ENCODE measurements at regions not wholly inside any gene's neighbourhood (a gene's known extent, or its start where the extent isn't known, plus 50 kb on each side); places are given as distances from the start of the nearest gene placed in this dataset.

GRCh38 chr2:23269747-23270146, 115.2 kb upstream of the KLHL29 start:
- H3K9me3 Mint-ChIP-seq = peaks cover 0 to 4% (median 0%) of the 10 kb centered on the region in 7 donors
- peaks cover 9 to 27% (median 23%) of the 10 kb centered on the region in 3 donors for H3K27me3 Mint-ChIP-seq
- no peak for ATAC-seq (ENCODE audit: low read depth in 2 of 2)

GRCh38 chr2:23270810-23271209, 114.2 kb upstream of the KLHL29 start:
- Mint-ChIP-seq H3K4me3 (no peak overlapping the region), H3K4me1 (no peaks in the 10 kb centered on the region), H3K36me3 (no peaks in the 10 kb centered on the region), H3K9me3 (peaks cover 0 to 4% (median 0%) of the 10 kb centered on the region in 7 donors), H3K27me3 (peaks cover 6 to 34% (median 18%) of the 10 kb centered on the region in 3 donors), H3K27ac (no peak overlapping the region)
- no peak for ATAC-seq (ENCODE audit: low read depth in 2 of 2)
- DNase-seq = no peak

More at GRCh38 chr2:23269747-23270146, 115.2 kb upstream of the KLHL29 start:
- no peak overlapping the region for H3K27ac Mint-ChIP-seq
- H3K36me3 Mint-ChIP-seq = no peaks in the 10 kb centered on the region
- H3K4me1 Mint-ChIP-seq = no peaks in the 10 kb centered on the region
- no peak for DNase-seq
- no peak overlapping the region for H3K4me3 Mint-ChIP-seq

GRCh38 chr2:23271230-23271629, 113.7 kb upstream of the KLHL29 start:
- Mint-ChIP-seq H3K36me3 (no peaks in the 10 kb centered on the region), H3K9me3 (peaks cover 0 to 4% (median 0%) of the 10 kb centered on the region in 7 donors), H3K27me3 (peaks cover 6 to 38% (median 20%) of the 10 kb centered on the region in 3 donors), H3K4me3 (no peak overlapping the region), H3K4me1 (no peaks in the 10 kb centered on the region), H3K27ac (no peak overlapping the region)
- no peak for DNase-seq
- no peak for ATAC-seq (ENCODE audit: low read depth in 2 of 2)

GRCh38 chr2:23273786-23274185, 111.2 kb upstream of the KLHL29 start:
- ATAC-seq (ENCODE audit: low read depth in 2 of 2) (no peak), DNase-seq (no peak)
- no peaks in the 10 kb centered on the region for H3K4me1 Mint-ChIP-seq
- H3K36me3 Mint-ChIP-seq = no peaks in the 10 kb centered on the region
- no peak overlapping the region for H3K27ac Mint-ChIP-seq
- no peak overlapping the region for H3K4me3 Mint-ChIP-seq
- H3K27me3 Mint-ChIP-seq = peaks cover 6 to 62% (median 36%) of the 10 kb centered on the region in 3 donors
- H3K9me3 Mint-ChIP-seq = peaks cover 0 to 4% (median 0%) of the 10 kb centered on the region in 7 donors

- no peak for ATAC-seq (ENCODE audit: low read depth in 2 of 2)
- DNase-seq = no peak
- Mint-ChIP-seq H3K9me3 (peaks cover 0 to 3% (median 0%) of the 10 kb centered on the region in 7 donors), H3K4me1 (no peaks in the 10 kb centered on the region), H3K27me3 (peaks cover 0 to 35% (median 18%) of the 10 kb centered on the region in 3 donors), H3K4me3 (no peak overlapping the region), H3K27ac (no peak overlapping the region), H3K36me3 (no peaks in the 10 kb centered on the region)
Measured at GRCh38 chr2:23280401-23280800, 104.6 kb upstream of the KLHL29 start.

- no peak for DNase-seq
- peaks cover 0 to 3% (median 0%) of the 10 kb centered on the region in 7 donors for H3K9me3 Mint-ChIP-seq
- H3K36me3 Mint-ChIP-seq = no peaks in the 10 kb centered on the region
- no peak overlapping the region for H3K4me3 Mint-ChIP-seq
- H3K27ac Mint-ChIP-seq = no peak overlapping the region
- no peak for ATAC-seq (ENCODE audit: low read depth in 2 of 2)
- H3K4me1 Mint-ChIP-seq = no peaks in the 10 kb centered on the region
- peaks cover 0 to 3% (median 0%) of the 10 kb centered on the region in 3 donors for H3K27me3 Mint-ChIP-seq
Measured at GRCh38 chr2:23283653-23284052, 101.3 kb upstream of the KLHL29 start.

GRCh38 chr2:23285091-23285800, 99.7 kb upstream of the KLHL29 start:
- DNase-seq (no peak), ATAC-seq (ENCODE audit: low read depth in 2 of 2) (no peak)
- no peak overlapping the region for H3K27ac Mint-ChIP-seq
- H3K27me3 Mint-ChIP-seq = peaks cover 2 to 7% (median 6%) of the 10 kb centered on the region in 3 donors
- H3K4me3 Mint-ChIP-seq = no peak overlapping the region
- peaks cover 0 to 5% (median 0%) of the 10 kb centered on the region in 7 donors for H3K9me3 Mint-ChIP-seq
- no peaks in the 10 kb centered on the region for H3K4me1 Mint-ChIP-seq
- H3K36me3 Mint-ChIP-seq = no peaks in the 10 kb centered on the region

- Mint-ChIP-seq H3K27me3 (peaks cover 5 to 7% (median 6%) of the 10 kb centered on the region in 3 donors), H3K36me3 (no peaks in the 10 kb centered on the region), H3K4me3 (no peak overlapping the region), H3K4me1 (no peaks in the 10 kb centered on the region), H3K27ac (no peak overlapping the region), H3K9me3 (peaks cover 0 to 5% (median 0%) of the 10 kb centered on the region in 7 donors)
- DNase-seq (no peak), ATAC-seq (ENCODE audit: low read depth in 2 of 2) (no peak)
Measured at GRCh38 chr2:23286031-23286757, 98.8 kb upstream of the KLHL29 start.

- Mint-ChIP-seq H3K27me3 (peaks cover 5 to 7% (median 6%) of the 10 kb centered on the region in 3 donors), H3K36me3 (no peaks in the 10 kb centered on the region), H3K4me3 (no peak overlapping the region), H3K9me3 (peaks cover 0 to 5% (median 0%) of the 10 kb centered on the region in 7 donors), H3K4me1 (no peaks in the 10 kb centered on the region), H3K27ac (no peak overlapping the region)
- DNase-seq (no peak), ATAC-seq (ENCODE audit: low read depth in 2 of 2) (no peak)
Measured at GRCh38 chr2:23286758-23287704, 97.9 kb upstream of the KLHL29 start.

GRCh38 chr2:23289671-23290070, 95.3 kb upstream of the KLHL29 start:
- Mint-ChIP-seq H3K4me1 (no peaks in the 10 kb centered on the region), H3K9me3 (peaks cover 0 to 2% (median 0%) of the 10 kb centered on the region in 7 donors), H3K4me3 (no peak overlapping the region), H3K36me3 (no peaks in the 10 kb centered on the region), H3K27me3 (peaks cover 13 to 14% (median 14%) of the 10 kb centered on the region in 3 donors), H3K27ac (no peak overlapping the region)
- DNase-seq (no peak), ATAC-seq (ENCODE audit: low read depth in 2 of 2) (no peak)

GRCh38 chr2:23291239-23291638, 93.7 kb upstream of the KLHL29 start:
- peaks cover 22 to 25% (median 23%) of the 10 kb centered on the region in 3 donors for H3K27me3 Mint-ChIP-seq
- DNase-seq = no peak
- no peaks in the 10 kb centered on the region for H3K36me3 Mint-ChIP-seq
- H3K9me3 Mint-ChIP-seq = peaks cover 0 to 2% (median 0%) of the 10 kb centered on the region in 7 donors
- no peak for ATAC-seq (ENCODE audit: low read depth in 2 of 2)
- H3K27ac Mint-ChIP-seq = no peak overlapping the region
- H3K4me3 Mint-ChIP-seq = no peak overlapping the region
- H3K4me1 Mint-ChIP-seq = no peaks in the 10 kb centered on the region

GRCh38 chr2:23292024-23292423, 93.0 kb upstream of the KLHL29 start:
- no peak for DNase-seq
- ATAC-seq (ENCODE audit: low read depth in 2 of 2) = no peak
- Mint-ChIP-seq H3K9me3 (peaks cover 0 to 2% (median 0%) of the 10 kb centered on the region in 7 donors), H3K4me1 (no peaks in the 10 kb centered on the region), H3K36me3 (no peaks in the 10 kb centered on the region), H3K27ac (no peak overlapping the region), H3K4me3 (no peak overlapping the region), H3K27me3 (peaks cover 24 to 30% (median 29%) of the 10 kb centered on the region in 3 donors)

GRCh38 chr2:23293063-23293462, 91.9 kb upstream of the KLHL29 start:
- no peaks in the 10 kb centered on the region for H3K36me3 Mint-ChIP-seq

More at GRCh38 chr2:23293063-23293462, 91.9 kb upstream of the KLHL29 start:
- ATAC-seq (ENCODE audit: low read depth in 2 of 2) = no peak
- no peak overlapping the region for H3K27ac Mint-ChIP-seq
- peaks cover 25 to 34% (median 30%) of the 10 kb centered on the region in 3 donors for H3K27me3 Mint-ChIP-seq
- H3K4me1 Mint-ChIP-seq = no peaks in the 10 kb centered on the region
- peaks cover 0 to 2% (median 0%) of the 10 kb centered on the region in 7 donors for H3K9me3 Mint-ChIP-seq
- DNase-seq = no peak
- H3K4me3 Mint-ChIP-seq = no peak overlapping the region
